SK-N-SH (cell line): ENCODE measurements at regions not wholly inside any gene's neighbourhood (a gene's known extent, or its start where the extent isn't known, plus 50 kb on each side); places are given as distances from the start of the nearest gene placed in this dataset.

ENCODE experiments used
- CTCF ChIA-PET: fragments of 300-600, 350-600 bp; formaldehyde crosslinking; extraction: SDS; loops from one replicate; lab custom pipeline; 2021; lab: Yijun Ruan, JAX
- POLR2A ChIA-PET: fragments of 350-600 bp; sonication (Branson Sonifier 250); formaldehyde crosslinking; extraction: SDS; loops from one replicate; lab custom pipeline; 2020; ENCODE audit warnings: antibody characterized with exemption, inconsistent platforms; lab: Yijun Ruan, JAX
- DNase-seq: peaks from one replicate; pipeline ENCODE4 v3.0.0; 2012
- H2AFZ ChIP-seq: fragments of 200-600 bp; sonication (generic); 2 replicates; pipeline ENCODE4 v1.8.1; 2016; ENCODE audit warnings: antibody characterized with exemption, mild to moderate bottlenecking, low read depth
- H3F3A ChIP-seq: fragments of 200-600 bp; sonication (generic); replicated peaks from 2 replicates; pipeline ENCODE3; 2016; ENCODE audit warnings: antibody characterized with exemption, mild to moderate bottlenecking; ENCODE audit not compliant: insufficient read depth
- H3K27ac ChIP-seq, 2 experiments: fragments of 200-500 bp in 1 of 2; fragments of 200-600 bp in 1 of 2; sonication (Bioruptor generic) in 1 of 2; sonication (generic), shearing (Covaris generic) in 1 of 2; 2 replicates each; pipeline versions ENCODE4 v1.5.1 to v1.6.1; 2014 to 2016; ENCODE audit warnings: low read depth in 2 of 2, inconsistent platforms in 1 of 2, low read length in 1 of 2, mild to moderate bottlenecking in 1 of 2, mixed read lengths in 1 of 2
- H3K27me3 ChIP-seq: fragments of 200-600 bp; sonication (generic), shearing (Covaris generic); 2 replicates; pipeline ENCODE4 v1.6.1; 2016; ENCODE audit warnings: mixed run types; ENCODE audit not compliant: insufficient read depth
- H3K36me3 ChIP-seq, 2 experiments: fragments of 200-500 bp in 1 of 2; fragments of 200-600 bp in 1 of 2; sonication (Bioruptor generic) in 1 of 2; sonication (generic) in 1 of 2; replicated peaks in 1 of 2; 2 replicates each; pipeline versions ENCODE3 to v1.5.1; 2014 to 2016; ENCODE audit warnings: low read length in 1 of 2, mild to moderate bottlenecking in 1 of 2; ENCODE audit not compliant: insufficient read depth in 2 of 2, control insufficient read depth in 1 of 2
- H3K4me1 ChIP-seq, 2 experiments: fragments of 200-500 bp in 1 of 2; fragments of 200-600 bp in 1 of 2; sonication (Bioruptor generic) in 1 of 2; sonication (generic), shearing (Covaris generic) in 1 of 2; 2 replicates each; pipeline versions ENCODE4 v1.5.1 to v1.6.1; 2014 to 2016; ENCODE audit warnings: low read depth in 1 of 2, low read length in 1 of 2, mixed run types in 1 of 2; ENCODE audit not compliant: insufficient read depth in 2 of 2, control insufficient read depth in 1 of 2
- H3K4me2 ChIP-seq: fragments of 200-600 bp; sonication (generic), shearing (Covaris generic); 2 replicates; pipeline ENCODE4 v1.6.1; 2017; ENCODE audit warnings: mixed run types
- H3K4me3 ChIP-seq, 2 experiments: fragments of 200-500 bp in 1 of 2; fragments of 200-600 bp in 1 of 2; sonication (Bioruptor generic) in 1 of 2; sonication (generic), shearing (Covaris generic) in 1 of 2; 2 replicates each; pipeline versions ENCODE4 v1.5.1 to v1.8.1; 2014 to 2016; ENCODE audit warnings: low read depth in 2 of 2, inconsistent platforms in 1 of 2, low read length in 1 of 2, mild to moderate bottlenecking in 1 of 2, mixed read lengths in 1 of 2, moderate library complexity in 1 of 2
- H3K79me2 ChIP-seq: fragments of 200-600 bp; sonication (generic); 2 replicates; pipeline ENCODE4 v1.8.1; 2017; ENCODE audit warnings: mild to moderate bottlenecking; ENCODE audit not compliant: insufficient read depth
- H3K9ac ChIP-seq: fragments of 200-600 bp; sonication (generic); 2 replicates; pipeline ENCODE4 v1.6.1; 2017; ENCODE audit warnings: mixed run types
- H3K9me2 ChIP-seq: fragments of 200-600 bp; sonication (generic); 2 replicates; pipeline ENCODE4 v1.6.1; 2017; ENCODE audit warnings: mixed run types
- H3K9me3 ChIP-seq: fragments of 200-600 bp; sonication (generic); 2 replicates; pipeline ENCODE4 v1.6.1; 2017; ENCODE audit warnings: mixed run types, mild to moderate bottlenecking, moderate library complexity
- H4K20me1 ChIP-seq: fragments of 200-600 bp; sonication (generic); 2 replicates; pipeline ENCODE4 v1.6.1; 2017; ENCODE audit warnings: mild to moderate bottlenecking, mixed run types; ENCODE audit not compliant: insufficient read depth
- ELF1 ChIP-seq: IDR thresholded peaks from 2 replicates; pipeline ENCODE4 v1.4.0; 2012
- EZH2phosphoT487 ChIP-seq: fragments of 200-600 bp; sonication (generic); IDR thresholded peaks from 2 replicates; pipeline ENCODE4 v1.6.1; 2017; ENCODE audit warnings: low read depth, mixed run types, mild to moderate bottlenecking, antibody characterized with exemption, moderate library complexity, borderline replicate concordance
- FOXJ3 ChIP-seq: sonication (generic); formaldehyde crosslinking; IDR thresholded peaks from 2 replicates; pipeline ENCODE4 v1.5.1; 2020; ENCODE audit warnings: mild to moderate bottlenecking, missing genetic modification reagents
- GABPA ChIP-seq: IDR thresholded peaks from 2 replicates; pipeline ENCODE4 v1.4.0; 2012; ENCODE audit warnings: low read depth, mild to moderate bottlenecking
- MXI1 ChIP-seq: IDR thresholded peaks from 2 replicates; pipeline ENCODE4 v1.6.1; 2012; ENCODE audit warnings: mild to moderate bottlenecking, low read depth, low read length, improper control_type of control experiment
- NRF1 ChIP-seq: IDR thresholded peaks from 2 replicates; pipeline ENCODE4 v1.6.1; 2012; ENCODE audit warnings: low read depth, mild to moderate bottlenecking, low read length
- POLR2AphosphoS5 ChIP-seq: IDR thresholded peaks from 2 replicates; pipeline ENCODE4 v1.6.1; 2012; ENCODE audit warnings: low read depth, low read length
- SMC3 ChIP-seq: IDR thresholded peaks from 2 replicates; pipeline ENCODE4 v1.6.1; 2012; ENCODE audit warnings: low read depth, low read length, improper control_type of control experiment
- TAF1 ChIP-seq: IDR thresholded peaks from 2 replicates; pipeline ENCODE4 v1.6.1; 2012; ENCODE audit warnings: low read depth, mild to moderate bottlenecking, low read length, moderate library complexity, borderline replicate concordance
- WGBS: methylation state at CpG from one replicate; pipeline ENCODE4 v1.1.6; 2017; ENCODE audit warnings: low lambda C conversion rate; 5-methylcytosine and 5-hydroxymethylcytosine counted together
- TF ChIP-seq, protein P1 (sequence below): IDR thresholded peaks from 2 replicates; pipeline ENCODE4 v1.4.0; 2012; ENCODE audit warnings: low read depth, borderline replicate concordance
- TF ChIP-seq, protein P2 (sequence below): IDR thresholded peaks from 2 replicates; pipeline ENCODE4 v1.4.0; 2012; ENCODE audit warnings: low read depth, borderline replicate concordance
- TF ChIP-seq, protein P3 (sequence below): IDR thresholded peaks from 2 replicates; pipeline ENCODE4 v1.4.0; 2012; ENCODE audit warnings: low read depth
- TF ChIP-seq, protein P4 (sequence below): fragments of 200-600 bp; sonication (generic); IDR thresholded peaks from 2 replicates; pipeline ENCODE4 v1.6.1; 2017; ENCODE audit warnings: antibody characterized with exemption, mild to moderate bottlenecking, moderate library complexity
- TF ChIP-seq, protein P5 (sequence below): fragments of 150-350 bp; IDR thresholded peaks from 2 replicates; pipeline ENCODE4 v1.6.1; 2016; ENCODE audit warnings: mild to moderate bottlenecking, low read depth, low read length

DNA sequence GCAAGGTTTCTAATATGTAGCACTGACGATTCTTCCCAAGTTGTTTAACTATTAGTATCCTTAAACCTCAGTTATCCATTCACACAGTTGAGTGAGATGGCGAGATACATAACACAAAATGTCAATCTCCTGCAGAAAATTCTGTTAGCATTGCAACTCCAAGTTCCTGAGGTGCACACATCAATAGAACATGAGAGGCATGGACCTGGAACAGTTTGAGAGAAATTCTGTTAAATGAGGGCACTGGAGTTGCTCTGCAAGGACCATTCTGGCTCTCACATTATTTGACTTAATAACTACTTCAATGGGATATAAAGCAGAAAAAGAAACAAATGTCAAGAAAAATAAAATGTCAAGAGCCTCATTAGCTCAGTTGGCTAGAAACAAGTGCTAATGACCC is 301.2 kb upstream of the DIAPH2 start:
- H3K9me2 ChIP-seq, result no peaks in the 10 kb centered on the region; the same call in 1 of the 2 replicates
- H3K4me1 ChIP-seq, result no peaks in the 10 kb centered on the region; a peak in 1 of 4 replicates
- H3K4me2 ChIP-seq, result no peak overlapping the region
- no peaks in the 10 kb centered on the region for H3F3A ChIP-seq
- no peak for DNase-seq
- H3K36me3 ChIP-seq, result no peaks in the 10 kb centered on the region
- no peak overlapping the region for H3K9ac ChIP-seq
- CTCF ChIA-PET, result no interaction called here
- H3K4me3 ChIP-seq, result no peak overlapping the region
- H3K27ac ChIP-seq, result no peak overlapping the region
- TF ChIP-seq SMC3, result no peak
- TF ChIP-seq FOXJ3 (CRISPR knock-in tag), result no peak
- no peak for TF ChIP-seq ELF1
- TF ChIP-seq, protein P1, sequence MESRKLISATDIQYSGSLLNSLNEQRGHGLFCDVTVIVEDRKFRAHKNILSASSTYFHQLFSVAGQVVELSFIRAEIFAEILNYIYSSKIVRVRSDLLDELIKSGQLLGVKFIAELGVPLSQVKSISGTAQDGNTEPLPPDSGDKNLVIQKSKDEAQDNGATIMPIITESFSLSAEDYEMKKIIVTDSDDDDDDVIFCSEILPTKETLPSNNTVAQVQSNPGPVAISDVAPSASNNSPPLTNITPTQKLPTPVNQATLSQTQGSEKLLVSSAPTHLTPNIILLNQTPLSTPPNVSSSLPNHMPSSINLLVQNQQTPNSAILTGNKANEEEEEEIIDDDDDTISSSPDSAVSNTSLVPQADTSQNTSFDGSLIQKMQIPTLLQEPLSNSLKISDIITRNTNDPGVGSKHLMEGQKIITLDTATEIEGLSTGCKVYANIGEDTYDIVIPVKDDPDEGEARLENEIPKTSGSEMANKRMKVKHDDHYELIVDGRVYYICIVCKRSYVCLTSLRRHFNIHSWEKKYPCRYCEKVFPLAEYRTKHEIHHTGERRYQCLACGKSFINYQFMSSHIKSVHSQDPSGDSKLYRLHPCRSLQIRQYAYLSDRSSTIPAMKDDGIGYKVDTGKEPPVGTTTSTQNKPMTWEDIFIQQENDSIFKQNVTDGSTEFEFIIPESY, result no peak
- TF ChIP-seq, protein P2, sequence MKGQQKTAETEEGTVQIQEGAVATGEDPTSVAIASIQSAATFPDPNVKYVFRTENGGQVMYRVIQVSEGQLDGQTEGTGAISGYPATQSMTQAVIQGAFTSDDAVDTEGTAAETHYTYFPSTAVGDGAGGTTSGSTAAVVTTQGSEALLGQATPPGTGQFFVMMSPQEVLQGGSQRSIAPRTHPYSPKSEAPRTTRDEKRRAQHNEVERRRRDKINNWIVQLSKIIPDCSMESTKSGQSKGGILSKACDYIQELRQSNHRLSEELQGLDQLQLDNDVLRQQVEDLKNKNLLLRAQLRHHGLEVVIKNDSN, result no peak
- TF ChIP-seq EZH2phosphoT487, result no peak
- no peak for TF ChIP-seq POLR2AphosphoS5
- H3K79me2 ChIP-seq, result no peaks in the 10 kb centered on the region
- no peak overlapping the region for H2AFZ ChIP-seq
- H3K27me3 ChIP-seq, result no peaks in the 10 kb centered on the region
- H3K9me3 ChIP-seq, result no peaks in the 10 kb centered on the region
- POLR2A ChIA-PET, result no interaction called here
- H4K20me1 ChIP-seq, result no peaks in the 10 kb centered on the region
- 39% methylated on average over 2 of the region's 2 CpGs for WGBS

DNA sequence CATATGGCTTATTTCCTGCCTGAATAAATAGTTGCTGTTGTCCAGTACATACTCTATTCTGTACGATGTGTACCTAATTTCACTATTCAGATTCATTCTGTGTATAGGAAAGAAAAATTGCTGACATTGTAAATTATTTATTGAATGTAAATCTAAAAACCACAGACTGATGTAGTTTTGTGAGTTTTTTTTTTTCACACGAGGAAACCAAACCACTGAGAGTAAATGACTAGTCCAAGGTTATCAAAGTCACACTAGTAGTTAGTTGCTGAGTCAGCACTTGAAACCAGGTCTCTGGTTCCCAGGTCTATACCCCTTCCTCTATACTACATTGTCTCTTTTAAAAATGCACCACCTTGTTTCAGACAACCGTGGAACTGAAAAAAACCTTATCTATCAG is 298.3 kb upstream of the DIAPH2 start:
- ChIA-PET POLR2A (no interaction called here), CTCF (interaction anchor here (1.2 kb wide), 1 partner anchor 14 kb away, joined by 3 read pairs; no protein-coding TSS in a partner anchor)
- H3K9me3 ChIP-seq, result no peaks in the 10 kb centered on the region
- no peaks in the 10 kb centered on the region for H3F3A ChIP-seq
- no peak overlapping the region for H3K27ac ChIP-seq
- H3K4me1 ChIP-seq, result no peaks in the 10 kb centered on the region
- H3K4me2 ChIP-seq, result no peak overlapping the region
- 22% methylated on average over 3 of the region's 3 CpGs for WGBS
- no peaks in the 10 kb centered on the region for H3K79me2 ChIP-seq
- H4K20me1 ChIP-seq, result no peaks in the 10 kb centered on the region
- H3K9me2 ChIP-seq, result no peaks in the 10 kb centered on the region
- TF ChIP-seq, protein P3, sequence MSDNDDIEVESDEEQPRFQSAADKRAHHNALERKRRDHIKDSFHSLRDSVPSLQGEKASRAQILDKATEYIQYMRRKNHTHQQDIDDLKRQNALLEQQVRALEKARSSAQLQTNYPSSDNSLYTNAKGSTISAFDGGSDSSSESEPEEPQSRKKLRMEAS, result no peak
- TF ChIP-seq FOXJ3 (CRISPR knock-in tag) (no peak), ELF1 (no peak), GABPA (no peak), TAF1 (no peak), MXI1 (no peak), NRF1 (no peak)
- TF ChIP-seq, protein P4, sequence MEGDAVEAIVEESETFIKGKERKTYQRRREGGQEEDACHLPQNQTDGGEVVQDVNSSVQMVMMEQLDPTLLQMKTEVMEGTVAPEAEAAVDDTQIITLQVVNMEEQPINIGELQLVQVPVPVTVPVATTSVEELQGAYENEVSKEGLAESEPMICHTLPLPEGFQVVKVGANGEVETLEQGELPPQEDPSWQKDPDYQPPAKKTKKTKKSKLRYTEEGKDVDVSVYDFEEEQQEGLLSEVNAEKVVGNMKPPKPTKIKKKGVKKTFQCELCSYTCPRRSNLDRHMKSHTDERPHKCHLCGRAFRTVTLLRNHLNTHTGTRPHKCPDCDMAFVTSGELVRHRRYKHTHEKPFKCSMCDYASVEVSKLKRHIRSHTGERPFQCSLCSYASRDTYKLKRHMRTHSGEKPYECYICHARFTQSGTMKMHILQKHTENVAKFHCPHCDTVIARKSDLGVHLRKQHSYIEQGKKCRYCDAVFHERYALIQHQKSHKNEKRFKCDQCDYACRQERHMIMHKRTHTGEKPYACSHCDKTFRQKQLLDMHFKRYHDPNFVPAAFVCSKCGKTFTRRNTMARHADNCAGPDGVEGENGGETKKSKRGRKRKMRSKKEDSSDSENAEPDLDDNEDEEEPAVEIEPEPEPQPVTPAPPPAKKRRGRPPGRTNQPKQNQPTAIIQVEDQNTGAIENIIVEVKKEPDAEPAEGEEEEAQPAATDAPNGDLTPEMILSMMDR, result no peak
- TF ChIP-seq, protein P5, sequence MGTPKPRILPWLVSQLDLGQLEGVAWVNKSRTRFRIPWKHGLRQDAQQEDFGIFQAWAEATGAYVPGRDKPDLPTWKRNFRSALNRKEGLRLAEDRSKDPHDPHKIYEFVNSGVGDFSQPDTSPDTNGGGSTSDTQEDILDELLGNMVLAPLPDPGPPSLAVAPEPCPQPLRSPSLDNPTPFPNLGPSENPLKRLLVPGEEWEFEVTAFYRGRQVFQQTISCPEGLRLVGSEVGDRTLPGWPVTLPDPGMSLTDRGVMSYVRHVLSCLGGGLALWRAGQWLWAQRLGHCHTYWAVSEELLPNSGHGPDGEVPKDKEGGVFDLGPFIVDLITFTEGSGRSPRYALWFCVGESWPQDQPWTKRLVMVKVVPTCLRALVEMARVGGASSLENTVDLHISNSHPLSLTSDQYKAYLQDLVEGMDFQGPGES, result no peak
- no peak overlapping the region for H3K9ac ChIP-seq
- H3K4me3 ChIP-seq, result no peak overlapping the region
- DNase-seq, result no peak
- no peaks in the 10 kb centered on the region for H3K36me3 ChIP-seq
- no peaks in the 10 kb centered on the region for H3K27me3 ChIP-seq
- no peak overlapping the region for H2AFZ ChIP-seq
